ENCODE measurements at regions not wholly inside any gene's neighbourhood (a gene's known extent, or its start where the extent isn't known, plus 50 kb on each side); places are given as distances from the start of the nearest gene placed in this dataset.

GRCh38 chr12:97316321-97316720, 146.3 kb upstream of the RMST start:
- Histone ChIP-seq H2BK120ac (ENCODE audit: low read depth, low read length) (no peak overlapping the region), H3K9me3 (ENCODE audit: control insufficient read depth, low read length) (no peaks in the 10 kb centered on the region)
- WGBS: 57% methylated on average over 2 of the region's 2 CpGs

DNA sequence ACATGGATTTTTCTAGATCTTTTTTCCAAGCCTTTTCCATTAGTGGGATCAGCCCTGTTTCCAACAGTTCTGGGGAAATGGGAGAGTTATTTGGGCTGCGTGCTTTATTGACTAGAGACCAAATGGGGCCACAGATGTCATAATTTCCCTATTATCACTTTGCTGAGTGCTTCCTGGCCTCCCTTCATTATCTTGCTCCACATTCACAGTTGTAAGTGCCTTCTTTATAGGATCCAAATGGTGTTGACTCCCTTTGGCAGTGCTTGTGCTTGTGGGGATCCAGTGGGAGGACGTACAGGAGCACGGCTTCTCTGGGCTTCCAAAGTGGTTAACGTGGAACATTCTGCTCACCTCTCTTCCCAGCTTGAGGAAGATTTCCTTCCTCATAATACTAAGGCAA, 141.0 kb upstream of the RMST start:
- Histone ChIP-seq H3K14ac (ENCODE audit: low read length in 2 of 2) (no peak overlapping the region), H3K36me3 (ENCODE audit: control insufficient read depth in 1 of 2, insufficient read depth in 2 of 2, low read depth in 1 of 2, low read length in 2 of 2) (no peaks in the 10 kb centered on the region), H4K8ac (ENCODE audit: low read length) (no peak overlapping the region), H3K4me3 (ENCODE audit: insufficient read depth in 1 of 2, low read depth in 1 of 2, low read length in 2 of 2) (no peak overlapping the region), H3K9ac (ENCODE audit: low read length) (no peak overlapping the region), H4K91ac (ENCODE audit: low read length) (no peak overlapping the region), H3K4me2 (ENCODE audit: low read length, poor library complexity, severe bottlenecking) (no peak overlapping the region), H2AK5ac (ENCODE audit: low read length, severe bottlenecking) (no peak overlapping the region), H2BK12ac (ENCODE audit: low read length in 2 of 2) (no peak overlapping the region), H3K4ac (ENCODE audit: low read depth in 1 of 2, low read length in 2 of 2) (no peak overlapping the region), H3K23ac (ENCODE audit: low read length in 2 of 2) (no peak overlapping the region), H3K27ac (ENCODE audit: low read length, poor library complexity, severe bottlenecking) (no peak overlapping the region), H2AFZ (ENCODE audit: low read depth, low read length) (no peak overlapping the region), H3K9me3 (ENCODE audit: control insufficient read depth, low read length) (no peaks in the 10 kb centered on the region), H3K18ac (ENCODE audit: low read depth in 1 of 2, low read length in 2 of 2) (no peak overlapping the region), H3K4me1 (ENCODE audit: control insufficient read depth, insufficient read depth, low read depth, low read length) (peaks cover 4% of the 10 kb centered on the region), H2BK15ac (ENCODE audit: low read depth, poor library complexity, severe bottlenecking) (no peak overlapping the region), H3K79me1 (replicated peaks; ENCODE audit: low read length, poor library complexity, severe bottlenecking) (no peaks in the 10 kb centered on the region), H2BK120ac (ENCODE audit: low read depth, low read length) (no peak overlapping the region), H3K27me3 (ENCODE audit: control insufficient read depth in 1 of 2, insufficient read depth in 1 of 2, low read length in 2 of 2) (peaks cover 4 to 8% of the 10 kb centered on the region in 2 experiments), H2BK5ac (ENCODE audit: low read depth, low read length, poor library complexity, severe bottlenecking) (no peak overlapping the region)
- WGBS: 74% methylated on average over 4 of the region's 4 CpGs
- no peak for DNase-seq

More at GRCh38 chr12:97316321-97316720, 146.3 kb upstream of the RMST start:
- DNase-seq: no peak
- H3K4me1 ChIP-seq (ENCODE audit: control insufficient read depth, insufficient read depth, low read depth, low read length): no peaks in the 10 kb centered on the region
- H4K8ac ChIP-seq (ENCODE audit: low read length): no peak overlapping the region
- H2BK5ac ChIP-seq (ENCODE audit: low read depth, low read length, poor library complexity, severe bottlenecking): no peak overlapping the region
- H4K91ac ChIP-seq (ENCODE audit: low read length): no peak overlapping the region
- no peak overlapping the region for H3K9ac ChIP-seq (ENCODE audit: low read length)
- H2AFZ ChIP-seq (ENCODE audit: low read depth, low read length): no peak overlapping the region
- peaks cover 0 to 1% of the 10 kb centered on the region in 2 experiments for H3K27me3 ChIP-seq (ENCODE audit: control insufficient read depth in 1 of 2, insufficient read depth in 1 of 2, low read length in 2 of 2)
- H2AK5ac ChIP-seq (ENCODE audit: low read length, severe bottlenecking): no peak overlapping the region
- H3K23ac ChIP-seq (ENCODE audit: low read length in 2 of 2): no peak overlapping the region
- H3K27ac ChIP-seq (ENCODE audit: low read length, poor library complexity, severe bottlenecking): no peak overlapping the region
- H3K4me3 ChIP-seq (ENCODE audit: insufficient read depth in 1 of 2, low read depth in 1 of 2, low read length in 2 of 2): no peak overlapping the region
- H3K79me1 ChIP-seq (replicated peaks; ENCODE audit: low read length, poor library complexity, severe bottlenecking): no peaks in the 10 kb centered on the region
- no peak overlapping the region for H3K4ac ChIP-seq (ENCODE audit: low read depth in 1 of 2, low read length in 2 of 2)
- H3K14ac ChIP-seq (ENCODE audit: low read length in 2 of 2): no peak overlapping the region
- H2BK12ac ChIP-seq (ENCODE audit: low read length in 2 of 2): no peak overlapping the region
- H3K4me2 ChIP-seq (ENCODE audit: low read length, poor library complexity, severe bottlenecking): no peak overlapping the region
- no peak overlapping the region for H2BK15ac ChIP-seq (ENCODE audit: low read depth, poor library complexity, severe bottlenecking)
- H3K18ac ChIP-seq (ENCODE audit: low read depth in 1 of 2, low read length in 2 of 2): no peak overlapping the region
- H3K36me3 ChIP-seq (ENCODE audit: control insufficient read depth in 1 of 2, insufficient read depth in 2 of 2, low read depth in 1 of 2, low read length in 2 of 2): no peaks in the 10 kb centered on the region

DNA sequence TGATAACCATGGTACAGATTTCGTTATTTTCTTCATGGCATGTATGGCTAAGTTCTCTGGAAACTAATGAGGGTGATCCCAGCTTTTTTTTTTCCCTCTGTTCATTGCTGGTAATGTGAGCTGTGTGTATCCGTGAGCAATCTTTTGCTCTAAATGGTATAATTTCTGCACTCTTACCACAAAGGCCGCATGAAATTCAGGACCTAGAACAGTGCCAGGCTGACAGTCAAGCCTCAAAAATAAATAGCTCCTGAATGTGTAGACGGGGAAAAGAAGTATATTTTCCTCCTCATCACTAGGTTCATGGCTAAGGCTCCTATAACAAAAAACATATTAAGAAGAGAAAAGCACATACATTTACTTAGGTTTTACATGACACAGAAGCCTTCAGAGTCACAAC, 140.2 kb upstream of the RMST start:
- H3K4ac ChIP-seq (ENCODE audit: low read depth in 1 of 2, low read length in 2 of 2): no peak overlapping the region
- H3K36me3 ChIP-seq (ENCODE audit: control insufficient read depth in 1 of 2, insufficient read depth in 2 of 2, low read depth in 1 of 2, low read length in 2 of 2): no peaks in the 10 kb centered on the region
- H4K91ac ChIP-seq (ENCODE audit: low read length): no peak overlapping the region
- H3K4me3 ChIP-seq (ENCODE audit: insufficient read depth in 1 of 2, low read depth in 1 of 2, low read length in 2 of 2): no peak overlapping the region
- H3K4me2 ChIP-seq (ENCODE audit: low read length, poor library complexity, severe bottlenecking): no peak overlapping the region
- H3K27me3 ChIP-seq (ENCODE audit: control insufficient read depth in 1 of 2, insufficient read depth in 1 of 2, low read length in 2 of 2): peaks cover 4 to 8% of the 10 kb centered on the region in 2 experiments
- H2BK5ac ChIP-seq (ENCODE audit: low read depth, low read length, poor library complexity, severe bottlenecking): no peak overlapping the region
- no peaks in the 10 kb centered on the region for H3K9me3 ChIP-seq (ENCODE audit: control insufficient read depth, low read length)
- no peak overlapping the region for H3K14ac ChIP-seq (ENCODE audit: low read length in 2 of 2)
- H3K79me1 ChIP-seq (replicated peaks; ENCODE audit: low read length, poor library complexity, severe bottlenecking): no peaks in the 10 kb centered on the region
- DNase-seq: no peak
- H3K18ac ChIP-seq (ENCODE audit: low read depth in 1 of 2, low read length in 2 of 2): no peak overlapping the region
- H3K9ac ChIP-seq (ENCODE audit: low read length): no peak overlapping the region
- H2BK15ac ChIP-seq (ENCODE audit: low read depth, poor library complexity, severe bottlenecking): no peak overlapping the region
- WGBS: 72% methylated on average over 4 of the region's 4 CpGs
- H2BK120ac ChIP-seq (ENCODE audit: low read depth, low read length): no peak overlapping the region
- H3K4me1 ChIP-seq (ENCODE audit: control insufficient read depth, insufficient read depth, low read depth, low read length): peaks cover 4% of the 10 kb centered on the region
- no peak overlapping the region for H2AK5ac ChIP-seq (ENCODE audit: low read length, severe bottlenecking)
- no peak overlapping the region for H3K27ac ChIP-seq (ENCODE audit: low read length, poor library complexity, severe bottlenecking)
- H2AFZ ChIP-seq (ENCODE audit: low read depth, low read length): no peak overlapping the region
- H4K8ac ChIP-seq (ENCODE audit: low read length): no peak overlapping the region
- H3K23ac ChIP-seq (ENCODE audit: low read length in 2 of 2): no peak overlapping the region
- H2BK12ac ChIP-seq (ENCODE audit: low read length in 2 of 2): no peak overlapping the region

GRCh38 chr12:97323154-97323553, 139.4 kb upstream of the RMST start:
- 60% methylated on average over 4 of the region's 4 CpGs for WGBS
- Histone ChIP-seq H4K8ac (ENCODE audit: low read length) (no peak overlapping the region), H3K9ac (ENCODE audit: low read length) (no peak overlapping the region), H3K4me3 (ENCODE audit: insufficient read depth in 1 of 2, low read depth in 1 of 2, low read length in 2 of 2) (no peak overlapping the region), H2BK120ac (ENCODE audit: low read depth, low read length) (no peak overlapping the region), H3K23ac (ENCODE audit: low read length in 2 of 2) (no peak overlapping the region), H2BK15ac (ENCODE audit: low read depth, poor library complexity, severe bottlenecking) (no peak overlapping the region), H3K9me3 (ENCODE audit: control insufficient read depth, low read length) (no peaks in the 10 kb centered on the region), H2AK5ac (ENCODE audit: low read length, severe bottlenecking) (no peak overlapping the region), H2BK12ac (ENCODE audit: low read length in 2 of 2) (no peak overlapping the region), H2BK5ac (ENCODE audit: low read depth, low read length, poor library complexity, severe bottlenecking) (no peak overlapping the region), H3K79me1 (replicated peaks; ENCODE audit: low read length, poor library complexity, severe bottlenecking) (no peaks in the 10 kb centered on the region), H3K18ac (ENCODE audit: low read depth in 1 of 2, low read length in 2 of 2) (no peak overlapping the region), H3K36me3 (ENCODE audit: control insufficient read depth in 1 of 2, insufficient read depth in 2 of 2, low read depth in 1 of 2, low read length in 2 of 2) (no peaks in the 10 kb centered on the region), H3K27me3 (ENCODE audit: control insufficient read depth in 1 of 2, insufficient read depth in 1 of 2, low read length in 2 of 2) (peaks cover 4 to 8% of the 10 kb centered on the region in 2 experiments), H3K27ac (ENCODE audit: low read length, poor library complexity, severe bottlenecking) (peak overlapping the region; percentile 62), H2AFZ (ENCODE audit: low read depth, low read length) (no peak overlapping the region), H3K4me2 (ENCODE audit: low read length, poor library complexity, severe bottlenecking) (peak overlapping the region; percentile 51), H3K4me1 (ENCODE audit: control insufficient read depth, insufficient read depth, low read depth, low read length) (peaks cover 4% of the 10 kb centered on the region), H3K14ac (ENCODE audit: low read length in 2 of 2) (no peak overlapping the region), H4K91ac (ENCODE audit: low read length) (no peak overlapping the region), H3K4ac (ENCODE audit: low read depth in 1 of 2, low read length in 2 of 2) (no peak overlapping the region)
- no peak for DNase-seq
